Kidney tubule cell (primary cell): ENCODE measurements at regions not wholly inside any gene's neighbourhood (a gene's known extent, or its start where the extent isn't known, plus 50 kb on each side); places are given as distances from the start of the nearest gene placed in this dataset.

Source experiments
- DNase-seq: peaks from one replicate; pipeline ENCODE4 v3.0.0-alpha.2; 2018; ENCODE audit warnings: low spot score

GRCh38 chr2:12795851-12796250, 79.1 kb downstream of the TRIB2 start:
- no peak for DNase-seq

GRCh38 chr2:12796657-12797056, 79.9 kb downstream of the TRIB2 start:
- no peak for DNase-seq

- peak; percentile 82 for DNase-seq
Measured at GRCh38 chr2:12797815-12798214, 81.1 kb downstream of the TRIB2 start.

- DNase-seq, result no peak
Measured at GRCh38 chr2:12803607-12804006, 86.9 kb downstream of the TRIB2 start.

- DNase-seq, result no peak
Measured at GRCh38 chr2:12804091-12804856, 87.5 kb downstream of the TRIB2 start.

GRCh38 chr2:12805033-12805432, 88.3 kb downstream of the TRIB2 start:
- no peak for DNase-seq

GRCh38 chr2:12806549-12807242, 90.0 kb downstream of the TRIB2 start:
- no peak for DNase-seq

- DNase-seq, result no peak
Measured at GRCh38 chr2:12807907-12808810, 91.4 kb downstream of the TRIB2 start.

GRCh38 chr2:12809526-12809925, 92.8 kb downstream of the TRIB2 start:
- DNase-seq, result no peak

- no peak for DNase-seq
Measured at GRCh38 chr2:12811916-12812315, 95.2 kb downstream of the TRIB2 start.

GRCh38 chr2:12813166-12813565, 96.4 kb downstream of the TRIB2 start:
- DNase-seq, result no peak

- peak; percentile 67 for DNase-seq
Measured at GRCh38 chr2:12816379-12817306, 99.9 kb downstream of the TRIB2 start.

- DNase-seq, result no peak
Measured at GRCh38 chr2:12817870-12818269, 101.1 kb downstream of the TRIB2 start.

- DNase-seq, result no peak
Measured at GRCh38 chr2:12818416-12819102, 101.8 kb downstream of the TRIB2 start.

GRCh38 chr2:12819103-12819475, 102.4 kb downstream of the TRIB2 start:
- peak; percentile 88 for DNase-seq

GRCh38 chr2:12819721-12820120, 103.0 kb downstream of the TRIB2 start:
- no peak for DNase-seq

GRCh38 chr2:12821656-12822055, 104.9 kb downstream of the TRIB2 start:
- DNase-seq, result no peak

GRCh38 chr2:12824351-12824777, 107.6 kb downstream of the TRIB2 start:
- peak; percentile 8 for DNase-seq

- DNase-seq, result no peak
Measured at GRCh38 chr2:12824778-12825379, 108.1 kb downstream of the TRIB2 start.

- DNase-seq, result no peak
Measured at GRCh38 chr2:12826781-12827180, 110.0 kb downstream of the TRIB2 start.
